Suprapubic skin (tissue), 3 donors: ENCODE measurements at regions not wholly inside any gene's neighbourhood (a gene's known extent, or its start where the extent isn't known, plus 50 kb on each side); places are given as distances from the start of the nearest gene placed in this dataset.

Experiments used
- EP300 ChIP-seq: sonication (generic); formaldehyde crosslinking; IDR thresholded peaks from one replicate; pipeline ENCODE4 v1.6.1; 2017; ENCODE audit warnings: antibody characterized with exemption
- POLR2A ChIP-seq, 2 donors: fragments of 450-650 bp; IDR thresholded peaks; one replicate each; pipeline ENCODE4 v1.6.1; 2017; ENCODE audit warnings: antibody characterized with exemption in 2 of 2, mild to moderate bottlenecking in 2 of 2, moderate library complexity in 2 of 2
- TF ChIP-seq, protein P1 (sequence below), 2 donors: fragments of 200-600 bp in 1 of 2; fragments of 450-650 bp in 1 of 2; sonication (generic) in 1 of 2; IDR thresholded peaks; one replicate each; pipeline ENCODE4 v1.5.1; 2016 to 2019; ENCODE audit warnings: antibody characterized with exemption in 2 of 2, mild to moderate bottlenecking in 1 of 2, moderate library complexity in 1 of 2

DNA sequence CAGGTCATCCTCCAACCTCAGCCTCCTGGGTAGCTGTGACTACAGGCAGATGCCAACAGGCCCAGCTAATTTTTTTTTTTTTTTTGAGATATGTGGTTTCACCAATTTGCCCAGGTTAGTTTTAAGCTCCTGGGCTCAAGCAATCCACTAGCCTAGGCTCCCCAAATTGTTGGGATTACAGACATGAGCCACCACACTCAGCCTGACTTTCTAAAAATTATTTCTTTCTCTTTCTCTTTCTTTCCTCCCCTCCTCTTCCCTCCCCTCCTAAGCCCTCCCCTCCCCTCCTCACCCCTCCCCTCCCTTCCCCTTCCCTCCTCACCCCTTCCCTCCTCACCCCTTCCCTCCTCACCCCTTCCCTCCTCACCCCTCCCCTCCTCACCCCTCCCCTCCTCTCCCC is 127.3 kb downstream of the BTBD3 start:
- TF ChIP-seq EP300, result no peak
- TF ChIP-seq, protein P1, sequence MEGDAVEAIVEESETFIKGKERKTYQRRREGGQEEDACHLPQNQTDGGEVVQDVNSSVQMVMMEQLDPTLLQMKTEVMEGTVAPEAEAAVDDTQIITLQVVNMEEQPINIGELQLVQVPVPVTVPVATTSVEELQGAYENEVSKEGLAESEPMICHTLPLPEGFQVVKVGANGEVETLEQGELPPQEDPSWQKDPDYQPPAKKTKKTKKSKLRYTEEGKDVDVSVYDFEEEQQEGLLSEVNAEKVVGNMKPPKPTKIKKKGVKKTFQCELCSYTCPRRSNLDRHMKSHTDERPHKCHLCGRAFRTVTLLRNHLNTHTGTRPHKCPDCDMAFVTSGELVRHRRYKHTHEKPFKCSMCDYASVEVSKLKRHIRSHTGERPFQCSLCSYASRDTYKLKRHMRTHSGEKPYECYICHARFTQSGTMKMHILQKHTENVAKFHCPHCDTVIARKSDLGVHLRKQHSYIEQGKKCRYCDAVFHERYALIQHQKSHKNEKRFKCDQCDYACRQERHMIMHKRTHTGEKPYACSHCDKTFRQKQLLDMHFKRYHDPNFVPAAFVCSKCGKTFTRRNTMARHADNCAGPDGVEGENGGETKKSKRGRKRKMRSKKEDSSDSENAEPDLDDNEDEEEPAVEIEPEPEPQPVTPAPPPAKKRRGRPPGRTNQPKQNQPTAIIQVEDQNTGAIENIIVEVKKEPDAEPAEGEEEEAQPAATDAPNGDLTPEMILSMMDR (IDR thresholded peaks at IDR 0.05), result no peak
- no peak for TF ChIP-seq POLR2A (IDR thresholded peaks at IDR 0.05)
